MCF 10A (cell line): ENCODE measurements at regions not wholly inside any gene's neighbourhood (a gene's known extent, or its start where the extent isn't known, plus 50 kb on each side); places are given as distances from the start of the nearest gene placed in this dataset.

Experiments
- BruUV-seq: library from RNA; stranded (reverse); fragments of 400-500 nt; replicated peaks from 2 replicates; lab custom pipeline; 2021; lab: Mats Ljungman, UMichigan
- CTCF ChIA-PET: fragments of 300-600 bp; sonication (Branson Sonifier 250); formaldehyde crosslinking; extraction: SDS; loops from one replicate; lab custom pipeline; 2021; ENCODE audit warnings: antibody characterized with exemption, inconsistent platforms; lab: Yijun Ruan, JAX
- POLR2A ChIA-PET: fragments of 300-600, 350-650 bp; sonication (Branson Sonifier 250); formaldehyde crosslinking; extraction: SDS; loops from one replicate; lab custom pipeline; 2020; ENCODE audit warnings: antibody characterized with exemption, inconsistent platforms; lab: Yijun Ruan, JAX
- DNase-seq: peaks from one replicate; pipeline ENCODE4 v3.0.0-alpha.2; 2018; ENCODE audit not compliant: unreplicated experiment
- H3K27ac Mint-ChIP-seq: one replicate; pipeline ENCODE4 v1.8.0; 2022; ENCODE audit warnings: mild to moderate bottlenecking, low read depth, mixed read lengths; ENCODE audit not compliant: unreplicated experiment
- H3K27me3 Mint-ChIP-seq: one replicate; pipeline ENCODE4 v1.8.0; 2022; ENCODE audit warnings: mixed read lengths; ENCODE audit not compliant: insufficient read depth, unreplicated experiment
- H3K36me3 Mint-ChIP-seq: one replicate; pipeline ENCODE4 v1.8.0; 2022; ENCODE audit warnings: mild to moderate bottlenecking, moderate library complexity, mixed read lengths; ENCODE audit not compliant: insufficient read depth, unreplicated experiment
- H3K4me1 Mint-ChIP-seq: one replicate; pipeline ENCODE4 v1.8.0; 2022; ENCODE audit warnings: mixed read lengths; ENCODE audit not compliant: insufficient read depth, unreplicated experiment
- H3K4me3 Mint-ChIP-seq: one replicate; pipeline ENCODE4 v1.8.0; 2022; ENCODE audit warnings: mild to moderate bottlenecking, moderate library complexity, mixed read lengths; ENCODE audit not compliant: unreplicated experiment
- H3K9me3 Mint-ChIP-seq: one replicate; pipeline ENCODE4 v1.8.0; 2022; ENCODE audit warnings: mixed read lengths; ENCODE audit not compliant: unreplicated experiment
- intact Hi-C: fragments of 100-400 bp; cut with micrococcal nuclease; formaldehyde crosslinking; loops from 2 replicates; pipeline ENCODE4 v1.14.1; 2022
- TF ChIP-seq, protein P1 (sequence below): fragments of 200-600 bp; IDR thresholded peaks from one replicate; pipeline ENCODE4 v1.8.0; 2022; ENCODE audit warnings: antibody characterized with exemption, mild to moderate bottlenecking; ENCODE audit not compliant: unreplicated experiment

DNA sequence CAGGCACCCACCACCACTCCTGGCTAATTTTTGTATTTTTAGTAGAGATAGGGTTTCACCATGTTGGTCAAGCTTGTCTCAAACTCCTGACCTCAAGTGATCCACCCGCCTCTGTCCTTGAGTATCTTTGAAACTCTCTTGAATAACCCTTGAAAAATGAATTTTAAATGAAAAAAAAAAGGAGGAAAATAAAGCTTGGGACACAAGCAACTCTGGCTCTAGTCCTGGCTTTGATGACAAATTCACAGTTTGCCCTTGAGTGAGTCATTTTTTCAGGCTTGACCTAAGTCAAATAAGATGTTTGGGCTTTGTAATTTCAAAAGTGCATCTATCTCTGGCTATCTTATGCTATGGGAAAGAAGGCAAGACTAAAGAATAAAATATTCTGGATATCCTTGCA, 79.0 kb upstream of the TRIB2 start:
- H3K4me1 Mint-ChIP-seq, result no peaks in the 10 kb centered on the region
- ChIA-PET CTCF (interaction anchor here (0.6 to 1.1 kb wide), 3 partner anchors 30 to 311 kb away, joined by 3 to 4 read pairs (median 3); no protein-coding TSS in a partner anchor), POLR2A (interaction anchor here (0.5 to 0.9 kb wide), 4 partner anchors 10 to 67 kb away, joined by 3 read pairs; no protein-coding TSS in a partner anchor)
- TF ChIP-seq, protein P1, sequence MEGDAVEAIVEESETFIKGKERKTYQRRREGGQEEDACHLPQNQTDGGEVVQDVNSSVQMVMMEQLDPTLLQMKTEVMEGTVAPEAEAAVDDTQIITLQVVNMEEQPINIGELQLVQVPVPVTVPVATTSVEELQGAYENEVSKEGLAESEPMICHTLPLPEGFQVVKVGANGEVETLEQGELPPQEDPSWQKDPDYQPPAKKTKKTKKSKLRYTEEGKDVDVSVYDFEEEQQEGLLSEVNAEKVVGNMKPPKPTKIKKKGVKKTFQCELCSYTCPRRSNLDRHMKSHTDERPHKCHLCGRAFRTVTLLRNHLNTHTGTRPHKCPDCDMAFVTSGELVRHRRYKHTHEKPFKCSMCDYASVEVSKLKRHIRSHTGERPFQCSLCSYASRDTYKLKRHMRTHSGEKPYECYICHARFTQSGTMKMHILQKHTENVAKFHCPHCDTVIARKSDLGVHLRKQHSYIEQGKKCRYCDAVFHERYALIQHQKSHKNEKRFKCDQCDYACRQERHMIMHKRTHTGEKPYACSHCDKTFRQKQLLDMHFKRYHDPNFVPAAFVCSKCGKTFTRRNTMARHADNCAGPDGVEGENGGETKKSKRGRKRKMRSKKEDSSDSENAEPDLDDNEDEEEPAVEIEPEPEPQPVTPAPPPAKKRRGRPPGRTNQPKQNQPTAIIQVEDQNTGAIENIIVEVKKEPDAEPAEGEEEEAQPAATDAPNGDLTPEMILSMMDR, result no peak
- no peak overlapping the region for H3K4me3 Mint-ChIP-seq
- DNase-seq, result peak; percentile 30
- peaks cover 10% of the 10 kb centered on the region for H3K27me3 Mint-ChIP-seq
- no peaks in the 10 kb centered on the region for H3K36me3 Mint-ChIP-seq
- no peaks in the 10 kb centered on the region for H3K9me3 Mint-ChIP-seq
- intact Hi-C loops, result no loop called here
- no TSS peak for BruUV-seq
- no peak overlapping the region for H3K27ac Mint-ChIP-seq

DNA sequence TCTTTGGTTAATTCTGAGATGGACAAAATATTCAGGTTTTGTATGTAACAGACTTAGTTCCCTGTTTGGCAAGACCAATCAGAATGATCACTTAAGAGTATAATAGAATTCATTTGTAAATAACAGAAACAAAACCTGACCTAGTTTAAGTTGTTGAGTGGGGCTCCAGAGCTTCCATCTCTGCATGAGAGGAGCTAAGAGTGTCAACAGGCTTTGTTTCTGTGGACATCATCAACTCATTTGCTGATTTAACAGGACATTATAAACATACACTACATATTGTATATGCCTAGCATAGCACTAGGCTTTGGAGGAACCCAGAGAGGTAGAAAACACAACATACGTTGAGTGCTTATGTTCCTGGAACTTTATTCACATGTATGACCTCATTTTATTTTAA, 75.3 kb upstream of the TRIB2 start:
- H3K27ac Mint-ChIP-seq, result no peak overlapping the region
- ChIA-PET POLR2A (no interaction called here), CTCF (interaction anchor here (0.6 kb wide), 1 partner anchor 33 kb away, joined by 4 read pairs; no protein-coding TSS in a partner anchor)
- peaks cover 3% of the 10 kb centered on the region for H3K27me3 Mint-ChIP-seq
- TF ChIP-seq, protein P1, result no peak
- intact Hi-C loops, result no loop called here
- no peaks in the 10 kb centered on the region for H3K4me1 Mint-ChIP-seq
- DNase-seq, result no peak
- no peaks in the 10 kb centered on the region for H3K36me3 Mint-ChIP-seq
- no TSS peak for BruUV-seq
- no peak overlapping the region for H3K4me3 Mint-ChIP-seq
- H3K9me3 Mint-ChIP-seq, result no peaks in the 10 kb centered on the region

DNA sequence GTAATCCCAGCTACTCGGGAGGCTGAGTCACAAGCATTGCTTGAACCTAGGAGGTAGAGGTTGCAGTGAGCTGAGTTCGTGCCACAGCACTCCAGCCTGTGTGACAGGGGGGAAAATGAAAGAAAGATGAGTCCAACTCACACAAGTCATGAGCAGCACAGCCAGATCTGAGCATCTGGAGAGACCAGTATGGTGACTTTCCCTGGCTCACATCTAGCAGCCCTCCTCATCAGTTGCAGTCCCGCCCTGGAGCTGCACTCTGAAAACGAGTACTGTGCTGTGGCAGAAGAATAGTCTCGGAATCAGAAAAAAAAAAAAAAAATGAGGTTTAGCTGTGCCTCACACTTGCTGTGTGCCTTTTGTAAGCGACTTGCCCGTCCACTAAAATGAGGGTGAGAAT, 74.4 kb upstream of the TRIB2 start:
- ChIA-PET POLR2A (no interaction called here), CTCF (interaction anchor here (0.7 kb wide), 1 partner anchor 637 kb away, joined by 4 read pairs; no protein-coding TSS in a partner anchor)
- DNase-seq, result no peak
- no TSS peak for BruUV-seq
- H3K4me1 Mint-ChIP-seq, result no peaks in the 10 kb centered on the region
- no peaks in the 10 kb centered on the region for H3K9me3 Mint-ChIP-seq
- no peak overlapping the region for H3K4me3 Mint-ChIP-seq
- intact Hi-C loops, result no loop called here
- H3K27me3 Mint-ChIP-seq, result no peaks in the 10 kb centered on the region
- H3K36me3 Mint-ChIP-seq, result no peaks in the 10 kb centered on the region
- TF ChIP-seq, protein P1, result no peak
- no peak overlapping the region for H3K27ac Mint-ChIP-seq

DNA sequence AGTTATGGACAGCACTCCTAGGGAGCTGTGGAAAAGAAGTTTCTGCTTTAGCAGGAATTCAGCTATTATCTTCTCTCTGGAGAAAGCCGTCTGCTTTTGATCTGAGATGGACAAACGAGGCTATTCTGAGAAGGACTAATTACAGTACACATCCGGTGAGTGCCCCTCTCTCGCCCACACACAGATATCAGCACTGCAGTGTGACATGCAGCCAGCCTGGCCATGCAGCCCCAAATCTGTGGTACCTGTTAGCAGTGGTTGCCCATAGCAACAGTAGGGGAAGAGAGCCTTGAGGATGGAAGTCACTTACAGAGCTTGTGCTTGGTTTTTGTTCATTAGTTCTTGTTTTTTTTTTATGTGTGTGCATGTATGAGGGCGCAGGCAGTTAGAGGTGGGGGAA, 73.9 kb upstream of the TRIB2 start:
- Mint-ChIP-seq H3K36me3 (no peaks in the 10 kb centered on the region), H3K9me3 (no peaks in the 10 kb centered on the region), H3K27me3 (no peaks in the 10 kb centered on the region), H3K27ac (no peak overlapping the region), H3K4me1 (no peaks in the 10 kb centered on the region), H3K4me3 (no peak overlapping the region)
- TF ChIP-seq, protein P1, result no peak
- intact Hi-C loops, result no loop called here
- ChIA-PET POLR2A (no interaction called here), CTCF (no interaction called here)
- no peak for DNase-seq
- BruUV-seq, result no TSS peak
